ENCODE measurements at regions not wholly inside any gene's neighbourhood (a gene's known extent, or its start where the extent isn't known, plus 50 kb on each side); places are given as distances from the start of the nearest gene placed in this dataset.

DNA sequence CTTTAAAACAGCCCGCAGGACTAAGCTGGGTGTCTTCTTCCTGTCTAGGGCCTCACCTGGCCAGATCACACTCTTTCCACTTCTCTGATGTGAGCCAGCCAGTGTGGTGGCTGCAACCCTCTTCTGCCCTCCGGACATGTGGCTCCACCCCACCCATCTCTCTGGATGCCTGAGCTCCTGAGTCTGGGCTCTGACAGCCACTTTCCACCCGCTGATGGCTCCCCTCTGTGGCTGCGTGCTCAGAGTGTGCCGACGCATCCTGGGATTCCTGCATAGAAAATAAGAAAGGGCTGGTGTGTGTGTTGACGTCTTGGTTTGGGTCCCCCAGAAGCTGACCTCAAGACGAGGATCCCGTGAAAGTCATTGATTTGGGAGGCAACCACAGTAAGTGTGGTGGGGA is 181.6 kb downstream of the URI1 start:
- TF ChIP-seq, protein P1, sequence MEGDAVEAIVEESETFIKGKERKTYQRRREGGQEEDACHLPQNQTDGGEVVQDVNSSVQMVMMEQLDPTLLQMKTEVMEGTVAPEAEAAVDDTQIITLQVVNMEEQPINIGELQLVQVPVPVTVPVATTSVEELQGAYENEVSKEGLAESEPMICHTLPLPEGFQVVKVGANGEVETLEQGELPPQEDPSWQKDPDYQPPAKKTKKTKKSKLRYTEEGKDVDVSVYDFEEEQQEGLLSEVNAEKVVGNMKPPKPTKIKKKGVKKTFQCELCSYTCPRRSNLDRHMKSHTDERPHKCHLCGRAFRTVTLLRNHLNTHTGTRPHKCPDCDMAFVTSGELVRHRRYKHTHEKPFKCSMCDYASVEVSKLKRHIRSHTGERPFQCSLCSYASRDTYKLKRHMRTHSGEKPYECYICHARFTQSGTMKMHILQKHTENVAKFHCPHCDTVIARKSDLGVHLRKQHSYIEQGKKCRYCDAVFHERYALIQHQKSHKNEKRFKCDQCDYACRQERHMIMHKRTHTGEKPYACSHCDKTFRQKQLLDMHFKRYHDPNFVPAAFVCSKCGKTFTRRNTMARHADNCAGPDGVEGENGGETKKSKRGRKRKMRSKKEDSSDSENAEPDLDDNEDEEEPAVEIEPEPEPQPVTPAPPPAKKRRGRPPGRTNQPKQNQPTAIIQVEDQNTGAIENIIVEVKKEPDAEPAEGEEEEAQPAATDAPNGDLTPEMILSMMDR (IDR thresholded peaks at IDR 0.05; ENCODE audit: low read depth, low read length, poor library complexity, severe bottlenecking), result no peak
- no peak for TF ChIP-seq EZH2phosphoT487 (IDR thresholded peaks at IDR 0.05; ENCODE audit: borderline replicate concordance, low read length)

All from DOHH2 (cell line).